ENCODE measurements at regions not wholly inside any gene's neighbourhood (a gene's known extent, or its start where the extent isn't known, plus 50 kb on each side); places are given as distances from the start of the nearest gene placed in this dataset.

DNA sequence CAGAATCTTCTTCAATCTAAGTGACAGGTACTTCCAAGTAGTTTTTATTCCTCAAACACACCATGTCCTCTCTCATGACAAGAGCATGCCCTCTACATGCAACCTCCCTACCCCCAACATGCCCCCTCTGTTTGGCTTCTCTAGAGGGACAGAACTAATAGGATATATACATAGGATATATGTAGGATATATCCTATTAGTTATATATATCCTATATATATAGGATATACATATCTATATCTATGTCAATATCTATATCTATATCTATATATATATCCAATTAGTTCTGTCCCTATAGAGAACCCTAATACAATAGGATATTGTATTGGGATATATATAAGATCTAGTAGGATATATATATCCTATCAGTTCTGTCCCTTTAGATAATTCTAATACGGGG, 701.9 kb upstream of the MIR17HG start:
- TF ChIP-seq, protein P1, sequence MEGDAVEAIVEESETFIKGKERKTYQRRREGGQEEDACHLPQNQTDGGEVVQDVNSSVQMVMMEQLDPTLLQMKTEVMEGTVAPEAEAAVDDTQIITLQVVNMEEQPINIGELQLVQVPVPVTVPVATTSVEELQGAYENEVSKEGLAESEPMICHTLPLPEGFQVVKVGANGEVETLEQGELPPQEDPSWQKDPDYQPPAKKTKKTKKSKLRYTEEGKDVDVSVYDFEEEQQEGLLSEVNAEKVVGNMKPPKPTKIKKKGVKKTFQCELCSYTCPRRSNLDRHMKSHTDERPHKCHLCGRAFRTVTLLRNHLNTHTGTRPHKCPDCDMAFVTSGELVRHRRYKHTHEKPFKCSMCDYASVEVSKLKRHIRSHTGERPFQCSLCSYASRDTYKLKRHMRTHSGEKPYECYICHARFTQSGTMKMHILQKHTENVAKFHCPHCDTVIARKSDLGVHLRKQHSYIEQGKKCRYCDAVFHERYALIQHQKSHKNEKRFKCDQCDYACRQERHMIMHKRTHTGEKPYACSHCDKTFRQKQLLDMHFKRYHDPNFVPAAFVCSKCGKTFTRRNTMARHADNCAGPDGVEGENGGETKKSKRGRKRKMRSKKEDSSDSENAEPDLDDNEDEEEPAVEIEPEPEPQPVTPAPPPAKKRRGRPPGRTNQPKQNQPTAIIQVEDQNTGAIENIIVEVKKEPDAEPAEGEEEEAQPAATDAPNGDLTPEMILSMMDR (conservative IDR thresholded peaks at IDR 0.05; ENCODE audit: low read depth in 2 of 2): no peak
- TF ChIP-seq, protein P2, sequence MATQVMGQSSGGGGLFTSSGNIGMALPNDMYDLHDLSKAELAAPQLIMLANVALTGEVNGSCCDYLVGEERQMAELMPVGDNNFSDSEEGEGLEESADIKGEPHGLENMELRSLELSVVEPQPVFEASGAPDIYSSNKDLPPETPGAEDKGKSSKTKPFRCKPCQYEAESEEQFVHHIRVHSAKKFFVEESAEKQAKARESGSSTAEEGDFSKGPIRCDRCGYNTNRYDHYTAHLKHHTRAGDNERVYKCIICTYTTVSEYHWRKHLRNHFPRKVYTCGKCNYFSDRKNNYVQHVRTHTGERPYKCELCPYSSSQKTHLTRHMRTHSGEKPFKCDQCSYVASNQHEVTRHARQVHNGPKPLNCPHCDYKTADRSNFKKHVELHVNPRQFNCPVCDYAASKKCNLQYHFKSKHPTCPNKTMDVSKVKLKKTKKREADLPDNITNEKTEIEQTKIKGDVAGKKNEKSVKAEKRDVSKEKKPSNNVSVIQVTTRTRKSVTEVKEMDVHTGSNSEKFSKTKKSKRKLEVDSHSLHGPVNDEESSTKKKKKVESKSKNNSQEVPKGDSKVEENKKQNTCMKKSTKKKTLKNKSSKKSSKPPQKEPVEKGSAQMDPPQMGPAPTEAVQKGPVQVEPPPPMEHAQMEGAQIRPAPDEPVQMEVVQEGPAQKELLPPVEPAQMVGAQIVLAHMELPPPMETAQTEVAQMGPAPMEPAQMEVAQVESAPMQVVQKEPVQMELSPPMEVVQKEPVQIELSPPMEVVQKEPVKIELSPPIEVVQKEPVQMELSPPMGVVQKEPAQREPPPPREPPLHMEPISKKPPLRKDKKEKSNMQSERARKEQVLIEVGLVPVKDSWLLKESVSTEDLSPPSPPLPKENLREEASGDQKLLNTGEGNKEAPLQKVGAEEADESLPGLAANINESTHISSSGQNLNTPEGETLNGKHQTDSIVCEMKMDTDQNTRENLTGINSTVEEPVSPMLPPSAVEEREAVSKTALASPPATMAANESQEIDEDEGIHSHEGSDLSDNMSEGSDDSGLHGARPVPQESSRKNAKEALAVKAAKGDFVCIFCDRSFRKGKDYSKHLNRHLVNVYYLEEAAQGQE (IDR thresholded peaks at IDR 0.05; ENCODE audit: unreplicated experiment): no peak
- TF ChIP-seq CREB1 (CRISPR knock-in tag; IDR thresholded peaks at IDR 0.05; ENCODE audit: low read depth): no peak
- TF ChIP-seq EZH2phosphoT487 (IDR thresholded peaks at IDR 0.05; ENCODE audit: unreplicated experiment): no peak
- no peak for TF ChIP-seq EZH2 (IDR thresholded peaks at IDR 0.05; ENCODE audit: low read depth, unreplicated experiment)
- TF ChIP-seq POLR2AphosphoS5 (IDR thresholded peaks at IDR 0.05; ENCODE audit: low read depth): no peak
- no peak for TF ChIP-seq JUNB (IDR thresholded peaks at IDR 0.05; ENCODE audit: unreplicated experiment)
- no peak for TF ChIP-seq STAT1 (IDR thresholded peaks at IDR 0.05; ENCODE audit: unreplicated experiment)

Measured in GM23338 (cell line).